CD1c-positive myeloid dendritic cell (primary cell): ENCODE measurements at regions not wholly inside any gene's neighbourhood (a gene's known extent, or its start where the extent isn't known, plus 50 kb on each side); places are given as distances from the start of the nearest gene placed in this dataset.
"Not testable (repeated sequence)": the region's sequence is repeated elsewhere in the genome, so short reads cannot be mapped to it uniquely, and the experiment has no call there.

Source experiments
- DNase-seq: peaks from one replicate; pipeline ENCODE4 v3.0.0-alpha.2; 2016; ENCODE audit errors: extremely low spot score

DNA sequence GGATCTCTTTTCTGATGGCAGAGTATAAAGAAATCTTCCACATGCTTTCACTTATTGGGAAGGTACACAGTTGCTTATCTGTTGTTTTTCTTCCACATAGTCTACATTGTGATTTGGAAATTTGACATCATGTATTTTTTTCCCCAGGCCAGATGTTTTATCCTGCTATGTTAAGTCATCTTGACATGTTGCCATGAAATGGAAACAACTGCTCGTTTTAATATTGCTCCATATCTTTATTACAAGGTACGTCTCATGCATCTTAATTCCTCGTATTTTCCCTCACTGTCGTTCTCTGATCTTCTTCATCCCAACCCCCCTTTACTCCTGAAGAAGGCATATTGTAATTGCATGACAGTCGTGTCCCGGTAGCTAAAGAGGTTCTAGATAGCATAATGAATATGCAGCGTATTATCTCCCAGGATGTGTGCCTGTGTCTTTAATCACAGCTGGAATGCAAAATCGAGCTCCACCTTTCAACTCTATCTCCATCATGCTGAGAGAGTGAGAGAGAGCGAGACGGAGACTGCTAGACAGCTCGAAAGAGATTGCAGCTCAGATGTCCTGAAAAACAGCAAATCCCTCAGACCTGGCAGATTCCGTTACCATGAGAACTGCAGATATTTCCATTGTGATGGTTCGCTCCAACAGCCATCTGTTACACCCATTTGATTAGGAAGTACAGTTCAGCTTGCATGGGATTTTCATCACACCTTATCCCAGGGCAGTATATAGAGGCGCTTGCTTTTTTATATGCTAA, 281.7 kb downstream of the TMEM38B start:
- no peak for DNase-seq

DNA sequence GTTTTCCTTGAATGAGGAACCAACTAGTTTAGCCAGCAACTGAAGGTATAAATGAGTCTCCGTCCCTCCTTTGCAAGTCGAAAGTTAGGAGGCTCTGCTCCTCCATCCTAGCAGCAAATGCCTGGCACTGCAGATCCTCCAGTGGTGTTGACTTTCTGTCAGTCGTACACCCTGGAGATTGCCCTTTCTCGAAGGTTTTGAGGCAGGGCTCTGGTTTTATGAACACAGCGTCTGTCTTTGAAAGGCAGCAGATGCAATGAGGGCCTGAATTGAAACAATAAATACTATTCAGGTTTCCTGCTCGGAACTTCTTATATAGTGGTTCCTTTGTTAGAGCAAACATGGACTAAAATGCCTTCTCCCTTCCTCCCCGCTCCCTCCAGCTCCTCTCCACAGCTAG, 284.0 kb downstream of the TMEM38B start:
- no peak for DNase-seq

DNA sequence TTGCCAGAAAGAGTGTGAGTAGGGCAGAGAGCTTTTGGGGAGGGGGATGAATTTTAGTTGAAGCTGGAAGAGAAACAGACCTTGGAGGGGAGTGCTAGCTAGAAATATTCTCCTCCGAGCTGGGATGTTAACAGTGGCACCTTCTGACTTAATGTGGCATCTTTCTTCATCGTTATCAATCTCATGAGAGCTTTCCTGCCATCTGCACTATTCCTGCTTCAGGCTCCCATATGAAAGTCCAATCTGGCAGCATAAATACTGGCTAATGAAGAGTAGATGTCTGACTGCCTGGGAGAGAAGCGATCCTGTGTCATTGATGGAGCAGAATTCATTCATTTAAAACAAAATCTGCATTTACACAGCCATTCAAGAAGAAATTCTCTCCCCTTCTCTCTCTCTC, 284.5 kb downstream of the TMEM38B start:
- DNase-seq: no peak

DNA sequence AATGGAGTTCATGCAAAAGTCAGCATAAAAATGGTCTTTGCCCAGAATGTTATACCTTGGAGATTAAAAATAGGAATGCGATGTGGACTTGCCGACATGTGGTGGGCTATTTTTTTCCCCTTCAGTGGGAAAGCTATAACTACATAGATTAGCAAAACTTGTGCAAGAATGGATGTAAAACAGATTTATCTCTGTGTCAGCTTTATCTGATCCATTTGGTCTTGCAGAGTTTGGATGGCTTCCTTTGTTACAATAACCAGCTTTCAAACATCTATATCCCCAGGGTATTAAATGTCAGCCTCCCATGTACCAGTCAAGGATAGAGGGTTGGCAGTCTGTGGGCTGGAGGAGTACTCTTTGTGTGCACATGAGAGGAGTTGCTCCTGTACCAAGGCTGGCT, 284.9 kb downstream of the TMEM38B start:
- no peak for DNase-seq

DNA sequence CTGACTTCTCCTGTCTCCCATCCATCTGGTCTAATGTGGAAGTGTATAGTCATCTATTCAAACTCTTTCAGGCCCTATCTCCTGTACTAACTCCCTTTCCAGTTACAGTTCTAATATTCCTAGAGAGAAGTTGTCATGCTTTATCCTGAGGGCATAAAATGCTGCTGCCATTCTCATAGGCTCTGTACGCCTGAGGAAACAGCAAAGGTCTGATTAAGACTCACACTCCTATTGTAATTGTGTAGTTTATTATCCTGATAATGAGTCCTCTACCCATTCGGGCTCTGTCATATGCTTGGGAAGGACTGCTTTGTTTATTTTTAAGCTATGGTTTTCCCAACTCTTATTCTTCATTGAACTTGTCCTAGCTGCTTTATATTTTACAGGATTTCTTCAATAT, 290.4 kb downstream of the TMEM38B start:
- no peak for DNase-seq

DNA sequence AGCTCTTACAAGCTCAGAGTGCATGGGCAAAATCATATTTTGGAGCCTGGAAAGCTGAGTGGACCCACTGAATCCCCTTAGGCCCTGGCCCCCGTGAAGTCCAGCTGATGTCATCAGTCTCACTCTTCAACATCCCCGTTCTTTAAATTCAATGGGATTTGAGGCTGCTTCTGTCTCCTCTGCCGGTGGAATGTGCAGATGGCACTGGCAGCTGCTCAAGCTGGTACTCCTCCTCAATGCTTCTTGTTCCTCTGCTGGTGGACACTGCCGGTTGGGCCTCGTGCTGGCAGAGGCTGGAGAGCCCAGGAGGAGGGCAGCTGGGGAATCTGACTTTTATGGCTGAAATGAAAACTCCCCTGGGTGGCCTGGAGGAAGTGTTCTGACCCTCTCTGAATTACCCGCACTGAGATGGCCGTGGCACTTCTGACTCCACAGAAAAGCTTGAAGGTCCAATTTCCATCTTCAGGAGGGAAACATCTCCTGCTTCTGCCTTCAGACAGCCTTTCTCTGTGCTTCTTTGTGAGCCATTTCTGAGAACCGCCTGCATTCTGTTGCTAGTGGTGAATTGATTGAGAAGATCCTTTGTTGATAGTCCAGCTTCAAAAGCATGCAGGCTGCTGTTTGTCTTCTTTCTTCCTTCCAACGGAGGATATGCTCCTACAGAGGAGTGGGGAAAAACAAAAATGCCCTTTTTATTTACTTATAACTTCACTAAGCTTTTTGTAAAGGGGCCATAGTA, 298.9 kb downstream of the TMEM38B start:
- no peak for DNase-seq

DNA sequence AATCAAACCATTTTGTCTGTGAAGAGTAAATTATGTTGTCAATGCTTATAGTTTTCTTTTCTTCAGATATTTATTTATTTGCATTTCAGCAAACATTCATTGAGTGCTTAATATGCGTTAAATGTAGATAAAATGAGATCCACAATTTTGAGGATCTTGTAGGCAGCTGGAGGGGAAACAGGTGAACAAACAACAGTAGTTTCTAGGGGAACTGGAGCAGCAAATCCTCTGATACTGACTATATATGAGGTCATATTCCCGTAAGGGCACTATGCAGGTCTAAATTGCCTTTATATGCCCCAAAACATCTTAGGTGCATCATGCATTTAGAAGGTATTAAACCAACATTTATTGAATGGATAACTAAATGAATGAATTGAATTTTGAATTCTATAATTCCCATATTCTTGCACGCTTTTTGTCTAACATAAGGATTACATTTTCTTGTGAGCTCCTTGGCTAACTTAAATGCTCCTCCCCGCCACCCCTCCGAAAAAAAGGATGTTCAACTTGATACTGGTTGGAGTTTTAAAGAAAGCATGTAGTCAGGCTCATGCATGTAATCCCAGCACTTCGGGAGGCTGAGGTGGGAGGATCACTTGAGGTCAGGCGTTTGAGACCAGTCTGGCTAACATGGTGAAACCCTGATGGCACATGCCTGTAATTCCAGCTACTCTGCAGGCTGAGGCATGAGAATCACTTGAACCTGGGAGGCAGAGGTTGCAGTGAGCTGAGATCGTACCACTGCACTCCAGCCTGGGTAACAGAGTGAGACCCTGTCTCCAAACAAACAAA, 299.8 kb downstream of the TMEM38B start:
- no peak for DNase-seq

DNA sequence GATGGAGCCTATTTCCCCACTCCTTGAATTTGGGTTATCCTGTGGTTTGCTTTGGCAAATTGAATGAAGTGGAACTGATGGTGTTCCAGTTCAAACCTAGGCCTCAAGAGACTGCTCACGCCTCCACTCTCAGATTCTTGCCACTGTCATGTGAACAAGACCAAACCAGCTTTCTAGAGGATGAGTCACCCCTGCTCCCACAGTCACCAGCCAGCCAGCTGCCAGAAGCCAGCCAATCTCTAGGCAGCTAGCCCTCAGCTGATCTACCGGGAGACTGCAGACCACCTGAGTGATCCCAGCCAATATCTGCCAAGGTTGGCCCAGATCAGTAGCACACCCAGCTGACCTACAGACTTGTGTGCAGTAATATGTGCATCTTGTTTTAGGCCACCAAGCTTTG, 300.6 kb downstream of the TMEM38B start:
- DNase-seq: no peak

DNA sequence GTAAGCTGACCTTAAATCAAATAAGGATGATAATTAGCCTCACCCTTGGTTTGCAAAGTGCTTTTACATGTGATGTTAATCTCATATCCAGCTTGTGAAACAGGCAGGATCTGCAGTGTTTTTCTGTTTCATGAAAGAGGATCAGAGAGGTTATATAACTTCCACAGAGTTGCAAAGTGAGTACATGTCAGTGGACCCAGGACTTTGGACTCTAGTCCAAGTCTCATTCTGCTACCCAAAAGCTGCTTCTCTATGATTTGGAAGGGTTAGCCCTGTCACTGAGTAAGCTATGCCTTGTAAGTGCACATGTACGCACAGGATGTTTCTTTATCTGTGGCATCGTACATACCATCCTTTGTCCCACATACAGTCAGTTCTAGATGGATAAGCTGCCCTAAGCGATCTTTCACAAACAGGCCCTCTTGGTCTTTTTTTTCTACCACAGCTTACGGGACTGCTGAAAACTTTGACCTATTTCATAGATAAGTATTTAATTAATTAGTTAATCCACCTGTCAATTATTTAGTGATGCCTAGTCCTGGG, 322.9 kb downstream of the TMEM38B start:
- no peak for DNase-seq

DNA sequence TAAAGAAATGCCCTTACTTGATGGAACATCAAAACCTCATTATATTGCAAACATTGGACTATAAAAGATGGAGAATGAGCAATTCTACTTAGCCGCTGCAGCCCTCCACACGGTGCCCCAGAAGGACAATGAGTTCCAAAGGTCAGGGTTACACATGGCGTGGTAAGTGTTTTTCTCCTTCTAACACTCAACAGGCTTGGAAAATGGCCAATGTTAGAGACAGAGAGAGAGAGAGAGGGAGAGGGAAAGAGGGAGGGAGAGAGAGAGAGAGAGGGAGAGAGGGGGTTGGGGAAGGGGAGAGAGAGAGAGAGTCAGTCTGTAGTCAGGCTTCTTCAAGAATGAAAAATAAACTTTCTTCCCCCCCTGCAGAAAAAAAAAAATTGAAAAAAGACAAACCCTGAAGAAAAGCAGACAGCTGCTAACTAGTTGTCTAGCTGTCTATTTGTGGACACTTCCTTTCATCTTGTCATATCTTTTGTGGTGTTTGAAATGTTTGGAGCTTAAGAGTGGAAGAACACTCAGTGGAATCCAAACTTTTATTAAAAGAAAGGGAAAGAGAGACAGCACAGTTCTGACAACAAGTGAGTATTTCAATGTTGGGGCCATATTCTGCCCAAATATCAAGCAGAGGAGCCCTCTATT, 324.8 kb downstream of the TMEM38B start:
- no peak for DNase-seq

DNA sequence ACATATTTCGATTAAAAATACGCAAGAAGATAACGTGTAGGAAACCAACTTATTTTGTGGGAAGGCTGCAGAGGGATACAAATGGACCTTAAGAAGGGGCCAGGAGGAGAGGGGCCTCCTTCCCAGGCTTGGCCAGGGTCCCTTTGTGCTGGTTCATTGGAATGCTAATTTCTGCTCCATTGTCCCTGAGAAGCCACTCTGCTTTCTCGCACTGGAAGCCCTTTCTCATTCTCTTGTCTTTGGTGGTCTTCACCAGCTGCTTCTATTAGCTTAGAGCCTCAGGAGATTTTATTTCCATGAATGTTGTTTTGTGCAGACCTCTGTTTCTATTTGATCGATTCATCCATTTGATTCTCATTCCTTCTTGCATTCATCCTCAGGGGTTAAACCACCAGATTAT, 325.4 kb downstream of the TMEM38B start:
- no peak for DNase-seq

DNA sequence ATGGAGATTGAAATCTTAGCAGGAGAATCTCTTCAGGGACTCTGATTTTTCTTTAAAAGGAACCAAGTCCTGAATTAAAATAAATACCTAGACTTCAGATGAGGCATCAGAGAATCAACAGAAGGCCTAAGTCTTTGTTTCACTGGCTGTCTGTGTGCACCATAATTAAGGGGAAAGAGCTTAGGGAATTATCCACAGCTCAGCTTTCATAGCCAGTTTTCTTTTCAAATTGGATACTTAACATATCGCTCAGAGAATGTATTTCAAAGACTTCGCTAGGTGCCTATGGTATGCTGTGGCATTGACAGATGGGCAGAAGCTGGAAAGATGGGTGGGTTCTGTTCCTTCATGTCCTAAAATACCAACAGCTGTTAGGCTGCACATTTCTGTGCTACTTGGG, 325.8 kb downstream of the TMEM38B start:
- DNase-seq: no peak

DNA sequence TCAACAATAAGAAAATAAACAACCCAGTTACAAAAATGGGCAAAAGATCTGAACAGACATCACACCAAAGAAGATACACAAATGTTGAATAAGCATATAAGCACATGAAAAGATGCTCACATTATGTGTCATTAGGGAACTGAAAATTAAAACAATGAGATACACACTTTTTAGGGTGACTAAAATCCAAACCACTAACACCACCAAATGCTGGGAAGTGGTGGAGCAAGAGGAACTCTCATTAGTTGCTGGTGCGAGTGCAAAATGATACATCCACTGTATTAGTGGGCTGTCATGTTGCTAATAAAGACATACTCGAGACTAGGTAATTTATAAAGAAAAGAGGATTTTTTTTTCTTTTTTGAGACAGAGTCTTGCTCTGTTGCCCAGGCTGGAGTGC, 329.1 kb downstream of the TMEM38B start:
- DNase-seq: peak; percentile 22

DNA sequence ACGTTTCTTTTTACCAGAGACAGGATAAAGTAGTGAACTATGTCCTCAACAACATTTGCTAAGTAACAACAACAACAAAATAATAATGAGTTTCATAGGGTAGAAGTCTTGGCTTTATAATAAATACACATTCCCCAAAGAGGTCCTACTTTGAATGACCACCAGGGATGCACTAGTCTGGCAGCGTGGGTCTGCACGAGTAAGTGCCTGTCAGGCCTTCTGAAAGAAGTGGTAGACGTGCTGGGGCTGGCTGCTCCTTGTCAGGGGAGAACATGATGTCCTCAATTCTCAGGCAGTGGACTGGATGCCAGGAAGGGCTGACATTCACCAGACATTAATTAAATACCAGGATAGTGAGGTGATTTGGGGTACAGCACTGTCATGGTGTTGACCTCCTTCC, 331.1 kb downstream of the TMEM38B start:
- no peak for DNase-seq

DNA sequence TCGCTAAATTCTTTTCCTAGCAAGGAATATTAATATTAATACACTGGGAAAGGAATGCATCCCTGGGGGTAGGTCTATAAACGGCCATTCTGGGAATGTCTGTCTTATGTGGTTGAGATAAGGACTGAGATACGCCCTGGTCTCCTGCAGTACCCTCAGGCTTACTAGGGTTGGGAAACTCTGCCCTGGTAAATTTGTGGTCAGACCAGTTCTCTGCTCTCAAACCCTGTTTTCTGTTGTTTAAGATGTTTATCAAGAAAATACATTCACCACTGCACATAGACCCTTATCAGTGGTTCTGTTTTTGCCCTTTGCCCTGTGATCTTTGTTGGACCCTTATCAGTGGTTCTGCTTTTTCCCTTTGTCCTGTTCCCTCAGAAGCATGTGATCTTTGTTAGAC, 335.8 kb downstream of the TMEM38B start:
- not testable (repeated sequence) for DNase-seq

DNA sequence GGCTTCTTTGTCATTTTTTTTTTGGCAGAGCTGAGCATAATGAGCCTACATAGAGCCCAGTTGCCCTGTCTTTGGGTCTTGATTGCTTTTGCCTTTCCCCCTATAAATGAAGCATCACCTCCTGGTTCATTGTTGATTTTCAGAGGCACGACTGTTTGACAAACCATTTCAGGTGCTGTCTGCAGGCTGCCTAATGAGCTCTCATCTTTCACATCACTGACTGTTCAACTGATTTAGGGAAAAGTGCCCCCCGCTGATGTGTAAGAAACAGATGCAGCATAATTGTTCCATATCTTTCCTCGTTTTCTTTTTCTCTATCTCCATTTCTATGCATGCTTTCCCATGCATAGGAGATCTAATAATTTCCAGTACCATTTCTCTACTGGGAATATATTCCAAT, 338.6 kb downstream of the TMEM38B start:
- no peak for DNase-seq

DNA sequence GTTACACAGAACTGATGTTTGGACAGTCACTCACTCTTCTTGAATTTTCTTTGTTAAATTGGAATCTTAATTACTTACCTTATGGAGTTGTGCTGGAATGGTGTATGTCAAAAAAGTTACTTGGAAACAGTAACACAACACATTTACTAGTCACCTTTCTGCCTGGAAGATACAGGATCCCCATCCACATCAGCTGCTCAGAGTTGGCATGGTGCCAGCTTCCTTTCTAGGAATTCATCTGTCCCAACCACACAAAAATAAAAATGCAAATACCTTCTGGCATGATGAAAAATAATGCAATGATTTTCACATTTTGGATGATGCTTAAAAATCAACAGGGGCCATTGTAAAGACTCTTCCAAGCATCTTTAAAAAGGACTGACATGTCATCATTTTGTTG, 341.5 kb downstream of the TMEM38B start:
- no peak for DNase-seq

DNA sequence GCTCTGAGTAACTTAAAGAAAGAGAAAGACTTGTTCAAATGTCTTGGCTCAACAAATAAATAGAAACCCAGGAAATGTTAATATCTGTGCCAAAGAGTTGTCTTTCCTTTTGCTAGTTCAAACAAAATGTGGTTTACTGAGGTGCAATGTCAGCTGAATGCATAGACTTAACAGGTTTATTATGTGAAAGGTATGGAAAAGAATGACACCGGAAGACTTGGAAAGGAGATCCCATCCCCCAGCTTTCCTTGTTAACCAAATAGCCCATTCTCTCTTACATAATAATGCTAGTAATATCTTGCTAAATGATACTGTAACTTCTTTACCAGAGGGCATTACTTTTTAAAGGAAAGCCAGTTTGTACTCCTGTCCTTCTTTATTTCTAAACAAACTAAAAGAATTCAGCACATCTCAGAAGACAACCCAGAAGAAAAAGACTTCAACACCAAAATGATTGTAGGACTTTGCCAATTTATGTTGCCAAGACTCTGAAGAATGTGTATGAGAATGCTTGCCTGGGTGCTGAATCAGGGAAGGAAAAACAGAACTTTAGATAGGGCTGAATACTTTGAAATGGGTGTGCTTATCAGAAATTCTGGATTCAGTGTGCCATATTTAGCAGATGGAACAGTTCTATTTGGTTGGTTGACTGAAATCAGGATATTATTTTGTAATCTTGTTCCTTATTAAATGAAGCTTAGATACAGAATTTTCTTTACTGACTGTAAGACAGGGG, 344.1 kb downstream of the TMEM38B start:
- DNase-seq: no peak

DNA sequence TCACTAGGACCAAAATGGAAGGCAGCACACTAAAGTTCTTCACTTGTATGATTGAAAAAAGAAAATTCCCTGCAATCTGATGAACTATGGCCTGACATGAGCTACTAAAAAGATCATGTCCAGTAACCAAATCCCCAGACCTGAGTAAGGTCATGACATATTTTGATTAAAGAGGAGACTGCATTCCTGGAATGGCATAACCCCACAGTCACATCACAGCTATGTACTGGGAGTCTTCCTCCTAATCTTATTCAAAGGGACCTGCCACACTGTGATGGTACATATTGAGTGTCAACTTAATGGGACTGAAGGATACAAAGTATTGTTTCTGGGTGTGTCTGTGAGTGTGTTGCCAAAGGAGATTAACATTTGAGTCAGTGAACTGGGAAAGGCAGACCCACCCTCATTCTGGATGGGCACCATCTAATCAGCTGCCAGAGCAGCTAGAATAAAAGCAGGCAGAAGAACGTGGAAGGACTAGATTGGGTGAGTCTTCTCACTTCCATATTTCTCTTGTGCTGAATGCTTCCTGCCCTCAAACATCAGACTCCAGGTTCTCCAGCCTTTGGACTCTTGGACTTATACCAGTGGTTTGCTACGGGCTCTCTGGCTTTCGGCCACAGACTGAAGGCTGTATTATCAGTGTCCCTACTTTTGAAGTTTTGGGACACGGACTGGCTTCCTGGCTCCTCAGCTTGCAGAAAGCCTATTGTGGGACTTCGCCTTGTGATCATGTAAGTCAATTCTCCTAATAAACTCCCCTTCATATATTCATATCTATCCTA, 345.0 kb downstream of the TMEM38B start:
- no peak for DNase-seq

DNA sequence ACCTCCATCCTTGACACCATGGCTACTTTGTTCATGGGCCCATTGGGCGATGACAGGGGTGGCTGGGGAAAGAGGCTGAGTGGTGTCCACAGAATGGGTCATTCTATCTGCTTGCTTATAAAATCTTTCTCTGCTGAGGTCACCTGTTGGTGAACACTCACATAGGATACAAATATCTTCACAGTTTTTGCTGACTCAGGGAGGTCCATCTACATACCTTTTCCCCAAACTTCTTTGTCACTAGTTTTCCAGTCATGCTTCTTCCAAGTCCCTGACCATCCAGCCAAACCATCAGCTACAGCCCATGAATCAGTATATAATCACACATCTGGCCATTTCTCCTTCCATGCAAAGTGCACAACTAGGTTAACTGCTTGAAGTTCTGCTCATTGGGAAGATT, 347.6 kb downstream of the TMEM38B start:
- DNase-seq: not testable (repeated sequence)
